Stimulated activated CD4-positive, alpha-beta T cell treated with anti-CD3 and anti-CD28 coated beads, Interleukin-12 subunit alpha, Interleukin-12 subunit beta, amount 100 ng/mL, for 24 hours (primary cell): ENCODE measurements at regions not wholly inside any gene's neighbourhood (a gene's known extent, or its start where the extent isn't known, plus 50 kb on each side); places are given as distances from the start of the nearest gene placed in this dataset.

ENCODE experiments used
- DNase-seq, 2 experiments: peaks; one replicate each; pipeline ENCODE4 v3.0.0-alpha.2; 2020; ENCODE audit warnings: low read depth in 2 of 2

DNA sequence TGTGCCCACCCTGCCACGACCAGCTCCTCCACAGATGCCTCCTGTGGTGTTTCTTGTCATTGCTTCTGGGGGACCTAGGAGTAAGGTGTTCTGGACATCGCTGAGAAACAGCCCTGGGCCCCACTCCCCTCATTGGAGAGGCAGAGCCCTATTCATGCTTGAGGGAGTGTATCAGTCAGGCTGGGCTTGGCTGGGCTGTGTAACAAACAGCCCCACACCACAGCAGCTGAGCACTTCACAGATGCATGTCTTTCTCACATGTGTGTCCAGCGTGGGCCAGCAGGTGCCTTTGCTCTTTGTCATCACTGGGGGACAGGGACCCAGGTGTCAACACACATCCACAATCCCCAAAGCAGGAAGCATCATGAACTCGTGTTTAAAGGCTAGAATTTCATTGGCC lies 65.1 kb upstream of the FBRSL1 start:
- no peak for DNase-seq

DNA sequence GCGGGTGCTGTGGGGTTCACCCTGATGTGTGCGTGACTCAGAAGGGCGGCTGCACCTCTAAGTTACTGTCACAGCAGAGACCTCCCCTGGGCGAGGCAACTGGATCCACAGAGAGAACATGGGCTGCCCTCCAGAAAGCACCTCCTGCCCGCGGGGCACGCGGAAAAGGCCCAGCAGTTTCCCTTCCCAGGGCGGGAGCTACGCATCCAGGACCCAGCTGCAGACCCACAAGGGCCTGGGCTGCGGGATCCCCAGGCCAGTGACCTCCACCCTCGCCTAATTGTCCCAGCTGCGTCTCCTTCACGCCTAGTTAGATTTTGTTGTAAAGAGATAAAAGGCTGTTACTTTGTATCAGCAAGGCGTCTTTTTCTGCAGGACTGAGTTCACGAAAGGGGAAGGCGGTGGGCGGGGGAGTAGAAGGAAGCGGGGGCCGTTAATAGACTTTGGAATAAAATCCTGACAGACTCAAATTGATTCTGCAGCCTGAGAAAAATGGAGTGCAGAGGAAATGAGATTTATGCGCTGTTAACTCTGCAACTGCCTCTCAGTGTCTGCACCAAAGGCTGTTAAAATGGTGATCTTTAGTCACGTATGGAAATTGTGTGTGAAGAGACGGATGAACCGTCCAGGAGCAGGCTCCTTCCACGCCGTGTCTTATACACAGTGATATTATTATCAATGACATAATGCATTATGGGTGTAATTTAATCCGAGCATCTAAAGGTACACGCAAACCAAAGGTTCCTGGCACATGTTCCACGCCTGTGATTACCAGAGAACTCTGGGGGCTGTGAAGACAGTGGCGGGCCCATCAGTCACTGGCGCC lies 65.9 kb upstream of the FBRSL1 start:
- DNase-seq, result no peak

DNA sequence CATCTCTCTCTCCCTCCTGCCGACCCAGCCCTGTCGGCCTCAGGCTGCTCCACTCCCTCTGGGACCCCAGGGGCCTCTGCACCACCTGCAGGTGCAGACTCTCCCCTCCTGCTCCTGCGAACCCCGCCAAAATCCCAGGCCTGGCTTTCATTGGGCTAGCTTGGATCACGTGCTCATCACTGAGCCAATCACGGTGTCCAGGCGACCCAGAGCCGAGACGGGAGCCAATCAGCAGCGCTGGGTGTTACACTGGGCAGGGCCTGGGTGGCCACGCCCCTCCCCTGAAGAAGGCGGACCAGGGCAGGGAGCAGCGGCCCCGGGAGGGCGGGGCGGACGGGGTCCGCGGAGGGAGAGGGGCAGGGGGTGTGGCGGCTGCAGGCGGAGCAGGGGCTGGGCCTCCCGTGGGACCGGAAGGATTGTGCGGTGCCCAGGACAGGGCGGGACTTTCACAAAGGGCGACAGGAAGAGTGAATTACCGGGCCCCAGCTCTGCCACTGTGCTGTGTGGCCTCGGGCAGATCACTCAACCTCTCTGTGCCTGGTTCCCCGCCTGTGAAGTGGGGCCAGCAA lies 66.6 kb upstream of the FBRSL1 start:
- no peak for DNase-seq

DNA sequence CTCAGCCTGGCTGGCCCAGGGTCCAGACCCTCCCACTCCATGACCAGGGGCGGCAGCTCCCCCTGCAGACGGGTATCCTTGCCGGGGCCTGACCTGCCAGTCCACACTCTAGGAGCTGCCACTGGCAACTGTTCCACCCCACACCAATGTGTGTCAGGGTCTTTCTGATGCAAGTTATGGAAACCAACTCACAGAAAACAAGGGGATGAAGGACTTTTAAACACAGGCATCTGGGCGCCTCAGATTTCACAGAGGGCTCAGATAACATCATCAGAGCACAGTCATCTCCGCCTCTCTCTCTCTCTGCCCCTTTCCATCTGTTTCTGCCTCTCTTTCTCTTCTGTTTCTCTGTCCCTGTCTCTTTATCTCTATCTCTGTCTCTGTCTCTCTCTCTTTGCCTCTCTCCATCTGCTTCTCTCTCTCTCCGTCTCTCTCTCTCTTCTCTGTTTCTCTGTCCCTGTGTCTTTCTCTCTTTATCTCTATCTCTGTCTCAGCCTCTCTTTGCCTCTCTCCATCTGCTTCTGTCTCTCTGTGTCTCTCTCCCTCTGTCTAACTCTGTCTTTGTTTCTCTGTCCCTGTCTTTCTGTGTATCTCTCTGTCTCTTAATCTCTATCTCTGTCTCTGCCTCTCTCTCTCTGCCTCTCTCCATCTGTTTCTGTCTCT lies 67.4 kb upstream of the FBRSL1 start:
- no peak for DNase-seq

DNA sequence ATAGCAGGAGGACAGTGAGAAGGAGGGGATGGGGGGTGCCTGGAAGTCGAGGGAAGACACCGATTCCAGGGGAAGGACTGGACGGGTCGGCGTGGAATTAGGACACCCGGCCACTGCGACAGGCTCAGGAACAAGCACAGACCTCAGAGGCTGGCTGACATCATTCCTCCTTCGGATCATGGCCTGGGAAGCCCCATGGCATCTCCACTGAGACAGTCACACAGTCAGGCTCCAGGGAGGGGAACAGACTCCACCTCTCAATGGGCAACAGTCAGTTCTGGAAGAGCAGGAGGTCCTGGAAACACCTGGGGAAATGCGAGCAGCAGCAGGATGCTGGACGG lies 67.9 kb upstream of the FBRSL1 start:
- no peak for DNase-seq

- no peak for DNase-seq
Observed at GRCh38 chr12:132419631-132420246, 70.2 kb upstream of the FBRSL1 start.

DNA sequence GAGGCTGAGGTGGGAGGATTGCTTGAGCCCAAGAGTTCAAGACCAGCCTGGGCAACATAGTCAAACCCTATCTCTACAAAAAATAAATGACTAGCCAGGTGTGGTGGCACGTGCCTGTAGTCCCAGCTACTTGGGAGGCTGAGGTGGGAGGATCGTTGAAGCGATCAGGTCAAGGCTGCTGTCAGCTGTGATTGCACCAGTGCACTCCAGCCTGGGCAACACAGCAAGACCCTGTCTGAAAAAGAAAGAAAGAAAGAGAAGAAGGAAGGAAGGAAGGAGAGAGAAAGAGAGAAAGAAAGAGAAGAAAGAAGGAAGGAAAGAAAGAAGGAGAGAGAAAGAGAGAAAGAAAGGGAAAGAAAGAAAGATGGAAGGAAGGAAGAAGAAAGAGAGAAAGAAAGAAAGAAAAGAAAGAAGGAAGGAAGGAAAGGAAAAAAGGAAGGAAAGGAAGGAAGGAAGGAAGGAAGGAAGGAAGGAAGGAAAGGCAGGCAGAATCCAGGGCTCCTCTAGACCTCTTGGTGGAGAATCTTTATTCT lies 71.5 kb upstream of the FBRSL1 start:
- no peak for DNase-seq

DNA sequence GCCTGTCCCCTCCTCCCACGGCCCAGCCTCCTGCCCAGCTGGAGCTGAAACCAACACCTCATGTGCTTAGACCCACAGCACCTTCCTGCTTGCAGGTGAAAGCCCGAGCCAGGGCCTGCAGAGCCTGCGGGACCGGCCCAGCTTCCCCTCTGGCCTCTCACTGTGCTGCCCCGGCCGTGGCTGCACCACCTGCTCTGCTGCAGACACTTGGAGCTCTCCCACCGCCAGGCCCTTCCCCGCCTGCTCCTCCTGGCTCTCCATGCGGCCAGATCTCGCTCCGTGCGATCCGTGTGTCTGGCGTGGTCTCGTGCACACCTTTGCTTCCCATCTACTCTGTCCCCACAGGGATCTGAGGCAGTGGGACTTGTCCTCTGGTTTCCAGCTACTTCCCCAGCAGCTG lies 72.2 kb upstream of the FBRSL1 start:
- DNase-seq, result no peak

- no peak for DNase-seq
Observed at GRCh38 chr12:132416827-132417226, 73.1 kb upstream of the FBRSL1 start.

- DNase-seq, result no peak
Observed at GRCh38 chr12:132416121-132416673, 73.8 kb upstream of the FBRSL1 start.

DNA sequence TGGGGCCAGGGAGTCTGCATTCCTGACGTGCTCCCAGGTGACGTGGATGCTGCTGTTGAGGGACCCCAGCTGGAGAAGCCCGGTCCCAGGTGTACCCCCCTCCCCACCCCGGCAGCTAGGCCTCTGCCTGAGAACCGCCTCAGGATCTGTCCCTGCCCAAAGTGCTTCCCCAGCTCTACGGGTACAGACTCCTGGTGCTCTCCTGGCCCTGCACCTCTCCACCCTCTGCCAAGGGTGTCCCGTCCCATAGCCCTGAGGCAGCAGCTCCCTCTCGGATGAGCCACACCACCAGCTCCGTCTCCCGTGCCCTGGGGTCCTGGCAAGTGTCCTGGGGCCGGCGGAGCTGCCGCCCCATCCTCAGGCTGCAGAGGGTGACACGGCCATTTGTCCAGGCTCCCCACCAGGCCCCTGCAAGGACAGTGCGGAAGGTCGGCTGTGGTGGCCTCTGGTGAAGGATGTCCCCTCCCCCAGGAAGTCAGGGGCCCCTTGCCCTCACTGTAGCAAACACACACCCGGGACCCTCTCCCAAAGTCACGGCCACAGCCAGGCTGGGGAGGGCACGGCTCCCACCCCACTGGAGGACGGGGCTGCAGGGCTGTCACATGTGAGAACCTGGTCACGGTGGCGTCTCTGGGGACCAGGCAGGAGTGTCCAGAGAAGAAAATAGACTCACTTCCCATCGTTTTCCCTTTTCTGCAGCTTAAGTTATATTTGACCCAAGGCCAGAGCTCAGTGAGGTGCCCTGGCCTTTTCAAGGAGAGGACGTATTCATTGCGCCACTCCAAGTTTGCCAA lies 74.4 kb upstream of the FBRSL1 start:
- no peak for DNase-seq

- peak; percentile 46 to 71 for DNase-seq
Observed at GRCh38 chr12:132414634-132415326, 75.2 kb upstream of the FBRSL1 start.

- no peak for DNase-seq
Observed at GRCh38 chr12:132413931-132414588, 75.9 kb upstream of the FBRSL1 start.

DNA sequence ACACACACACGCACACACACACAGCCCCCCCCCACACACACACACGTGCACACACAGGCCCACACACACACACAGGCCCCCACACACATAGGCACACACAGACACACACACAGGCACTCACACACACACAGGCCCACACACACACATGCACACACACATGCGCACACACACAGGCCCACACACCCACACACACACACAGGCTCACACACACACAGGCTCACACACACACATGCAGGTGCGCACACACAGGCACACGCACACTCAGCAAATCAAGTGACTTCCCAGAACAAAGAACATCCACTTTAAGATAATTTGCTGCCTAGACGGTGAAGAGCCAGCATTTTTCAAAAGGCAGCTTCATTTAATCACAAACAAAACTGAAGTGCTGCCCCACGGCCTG lies 78.5 kb upstream of the FBRSL1 start:
- no peak for DNase-seq

- DNase-seq, result no peak
Observed at GRCh38 chr12:132410849-132411248, 79.1 kb upstream of the FBRSL1 start.

GRCh38 chr12:132410296-132410625 lies 79.7 kb upstream of the FBRSL1 start:
- no peak for DNase-seq

DNA sequence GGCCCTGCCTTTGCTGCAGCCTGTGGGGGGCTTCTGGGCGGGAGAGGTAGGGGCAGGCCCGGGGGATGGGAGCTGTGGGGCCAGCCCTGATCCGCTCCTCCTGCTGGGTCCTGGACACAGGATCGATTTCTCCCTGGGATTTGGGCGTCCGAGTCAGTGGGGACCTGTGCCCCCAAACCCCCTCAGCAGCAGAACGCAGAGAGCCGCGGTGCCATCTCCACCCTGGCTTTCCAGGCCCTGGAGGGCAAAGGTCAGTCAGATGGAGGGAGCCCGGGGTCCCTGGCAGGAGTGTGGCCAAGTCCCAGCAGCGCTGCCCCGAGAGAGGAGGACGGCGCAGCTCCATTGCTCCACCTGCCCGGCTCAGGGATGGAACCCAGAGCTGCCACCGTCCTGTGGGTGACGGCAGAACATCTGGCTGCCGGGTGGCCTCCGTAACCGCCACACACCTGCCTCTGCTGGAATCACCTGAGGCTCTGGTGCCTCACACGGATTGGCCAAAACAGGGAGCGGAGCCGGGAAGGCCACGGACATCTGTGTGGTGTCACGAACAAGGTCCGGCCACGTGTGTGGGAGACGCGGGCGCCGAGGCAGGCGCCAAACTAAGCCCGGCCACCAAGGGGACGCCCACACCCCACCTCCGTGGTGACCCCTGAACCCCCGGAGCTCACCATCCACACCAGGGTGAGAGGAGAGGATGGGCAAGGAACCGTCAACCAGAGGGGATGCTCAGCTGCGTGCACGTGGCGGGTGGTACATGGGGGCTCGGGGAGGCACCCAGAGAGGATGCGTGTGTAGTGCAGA lies 80.3 kb upstream of the FBRSL1 start:
- DNase-seq, result no peak

DNA sequence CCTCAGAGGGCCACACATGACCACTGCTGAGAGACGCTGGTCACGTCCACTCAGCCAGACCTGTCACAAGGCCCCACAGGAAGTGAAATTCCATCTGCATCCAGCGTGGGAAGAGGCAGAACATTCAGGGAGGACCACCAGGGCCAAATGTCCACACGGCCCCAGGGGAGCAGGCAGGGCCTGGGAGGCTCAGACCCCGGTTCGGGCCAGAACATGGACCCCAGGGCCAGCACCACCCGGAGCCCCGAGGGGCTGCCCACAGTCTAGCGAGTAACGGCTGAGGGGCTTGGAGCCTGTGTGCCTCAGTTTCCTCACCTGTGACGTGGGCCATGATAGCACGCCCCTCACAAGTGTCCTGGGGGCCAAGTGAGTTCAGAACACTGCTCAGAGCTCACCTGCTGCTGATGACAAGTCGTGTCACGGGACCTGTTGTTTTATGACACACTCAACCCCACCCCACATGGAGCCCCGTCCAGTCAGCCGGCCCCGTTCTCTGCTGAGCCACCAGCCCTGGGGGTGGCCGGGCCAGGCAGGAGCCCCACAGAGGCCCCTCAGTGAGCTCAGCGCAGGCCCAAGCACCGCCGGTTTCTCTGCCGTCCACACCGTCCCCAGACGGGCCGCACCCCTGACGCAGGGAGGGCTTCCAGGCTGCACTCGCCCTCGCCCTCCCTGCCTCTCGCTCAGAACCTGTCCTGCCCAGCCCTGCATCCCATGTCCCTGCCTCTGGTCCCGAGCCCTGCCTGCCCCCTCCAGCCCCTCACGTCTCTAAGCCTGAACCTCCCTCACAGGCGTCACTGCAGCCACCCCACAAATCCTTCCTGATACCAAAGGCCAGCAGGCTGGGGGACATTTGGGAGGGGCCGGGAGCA lies 79.5 kb upstream of the GALNT9 start:
- no peak for DNase-seq

GRCh38 chr12:132407992-132408391 lies 78.6 kb upstream of the GALNT9 start:
- no peak for DNase-seq
